Activated CD4-positive, alpha-beta memory T cell treated with anti-CD3 and anti-CD28 coated beads for 36 hours (primary cell): ENCODE measurements at regions not wholly inside any gene's neighbourhood (a gene's known extent, or its start where the extent isn't known, plus 50 kb on each side); places are given as distances from the start of the nearest gene placed in this dataset.

Experiments used
- CTCF ChIA-PET: fragments of 350-600 bp; sonication (Branson Sonifier 250); formaldehyde crosslinking; loops from one replicate; lab custom pipeline; 2021; ENCODE audit warnings: antibody characterized with exemption, inconsistent platforms; lab: Charles Lee
- POLR2A ChIA-PET: fragments of 350-600 bp; sonication (Branson Sonifier 250); formaldehyde crosslinking; loops from one replicate; lab custom pipeline; 2021; ENCODE audit warnings: antibody characterized with exemption; lab: Charles Lee
- DNase-seq: peaks from one replicate; pipeline ENCODE4 v3.0.0-alpha.2; 2020
- H3K27ac Mint-ChIP-seq: one replicate; pipeline ENCODE4 v1.8.0; 2021; ENCODE audit warnings: mixed read lengths
- H3K27me3 Mint-ChIP-seq: one replicate; pipeline ENCODE4 v1.8.0; 2021; ENCODE audit warnings: mixed read lengths
- H3K36me3 Mint-ChIP-seq: one replicate; pipeline ENCODE4 v1.8.0; 2021; ENCODE audit warnings: mixed read lengths
- H3K4me1 Mint-ChIP-seq: one replicate; pipeline ENCODE4 v1.8.0; 2021; ENCODE audit warnings: low read depth, mixed read lengths
- H3K4me3 Mint-ChIP-seq: one replicate; pipeline ENCODE4 v1.8.0; 2021; ENCODE audit warnings: mild to moderate bottlenecking, mixed read lengths
- H3K9me3 Mint-ChIP-seq: one replicate; pipeline ENCODE4 v1.8.0; 2021; ENCODE audit warnings: mixed read lengths
- intact Hi-C: fragments of 100-400 bp; cut with micrococcal nuclease; formaldehyde crosslinking; loops from one replicate; pipeline ENCODE4 v1.15.1; 2023

DNA sequence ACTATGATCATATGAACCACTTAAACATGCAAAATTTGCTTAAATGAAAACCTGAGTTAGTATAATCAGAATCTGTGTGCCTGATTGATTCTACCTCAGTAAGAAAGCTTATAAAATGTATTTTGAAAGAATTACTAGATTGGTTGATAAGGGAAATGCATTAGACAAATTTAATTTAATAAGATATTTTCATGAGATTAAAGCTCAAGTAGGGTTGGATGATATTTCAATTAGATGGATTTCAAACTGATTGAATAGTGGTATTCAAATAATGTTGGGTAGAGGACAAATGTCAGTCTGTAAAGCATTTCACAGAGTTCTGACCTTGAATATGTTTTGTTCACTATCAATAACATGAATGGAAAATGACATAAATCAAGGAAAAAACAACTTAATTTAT, 780.4 kb upstream of the ALCAM start:
- no peaks in the 10 kb centered on the region for H3K36me3 Mint-ChIP-seq
- no peak for DNase-seq
- H3K9me3 Mint-ChIP-seq: no peaks in the 10 kb centered on the region
- no peaks in the 10 kb centered on the region for H3K4me1 Mint-ChIP-seq
- H3K4me3 Mint-ChIP-seq: no peak overlapping the region
- intact Hi-C loops: no loop called here
- ChIA-PET POLR2A (no interaction called here), CTCF (no interaction called here)
- no peak overlapping the region for H3K27ac Mint-ChIP-seq
- H3K27me3 Mint-ChIP-seq: peaks cover 3% of the 10 kb centered on the region

GRCh38 chr3:104588442-104588841, 778.3 kb upstream of the ALCAM start:
- no peak overlapping the region for H3K27ac Mint-ChIP-seq
- no peak for DNase-seq
- POLR2A ChIA-PET: no interaction called here
- H3K9me3 Mint-ChIP-seq: no peaks in the 10 kb centered on the region
- intact Hi-C loops: no loop called here
- H3K4me3 Mint-ChIP-seq: no peak overlapping the region
- no peaks in the 10 kb centered on the region for H3K36me3 Mint-ChIP-seq
- H3K4me1 Mint-ChIP-seq: no peaks in the 10 kb centered on the region
- no peaks in the 10 kb centered on the region for H3K27me3 Mint-ChIP-seq
- CTCF ChIA-PET: no interaction called here

DNA sequence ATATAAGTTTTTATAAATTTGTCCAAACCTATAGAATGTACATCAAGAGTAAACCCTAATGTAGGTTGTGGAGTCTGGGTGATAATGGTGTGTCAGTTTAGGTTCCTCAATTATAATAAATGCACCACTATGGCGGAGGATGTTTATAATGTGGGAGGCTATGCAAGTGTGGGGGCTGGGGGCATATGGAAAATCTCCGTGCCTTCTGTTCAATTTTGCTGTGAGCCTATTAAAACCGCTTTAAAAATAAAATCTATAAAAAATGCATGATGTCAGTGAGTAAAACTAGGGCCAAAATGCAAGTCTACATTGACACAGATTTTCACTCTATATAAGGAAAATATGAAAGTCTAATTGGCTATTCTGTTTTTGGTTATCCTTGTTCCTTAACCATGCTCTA, 774.9 kb upstream of the ALCAM start:
- no peaks in the 10 kb centered on the region for H3K4me1 Mint-ChIP-seq
- no peak overlapping the region for H3K27ac Mint-ChIP-seq
- no peak overlapping the region for H3K4me3 Mint-ChIP-seq
- no peak for DNase-seq
- CTCF ChIA-PET: no interaction called here
- POLR2A ChIA-PET: no interaction called here
- no peaks in the 10 kb centered on the region for H3K36me3 Mint-ChIP-seq
- no peaks in the 10 kb centered on the region for H3K27me3 Mint-ChIP-seq
- H3K9me3 Mint-ChIP-seq: no peaks in the 10 kb centered on the region
- intact Hi-C loops: loop anchor here (10.0 kb wide), 1 partner anchor 923 kb away; no protein-coding TSS in a partner anchor

GRCh38 chr3:104594491-104594890, 772.2 kb upstream of the ALCAM start:
- no peak overlapping the region for H3K4me3 Mint-ChIP-seq
- no peaks in the 10 kb centered on the region for H3K4me1 Mint-ChIP-seq
- no peak overlapping the region for H3K27ac Mint-ChIP-seq
- no peaks in the 10 kb centered on the region for H3K9me3 Mint-ChIP-seq
- no peaks in the 10 kb centered on the region for H3K27me3 Mint-ChIP-seq
- ChIA-PET CTCF (no interaction called here), POLR2A (no interaction called here)
- no peaks in the 10 kb centered on the region for H3K36me3 Mint-ChIP-seq
- no peak for DNase-seq
- intact Hi-C loops: loop anchor here (10.0 kb wide), 1 partner anchor 920 kb away; no protein-coding TSS in a partner anchor

- H3K4me3 Mint-ChIP-seq: no peak overlapping the region
- no peaks in the 10 kb centered on the region for H3K27me3 Mint-ChIP-seq
- ChIA-PET CTCF (interaction anchor here (0.6 to 2.9 kb wide), 7 partner anchors 10 to 923 kb away, joined by 3 to 15 read pairs (median 3); no protein-coding TSS in a partner anchor), POLR2A (no interaction called here)
- no peaks in the 10 kb centered on the region for H3K9me3 Mint-ChIP-seq
- intact Hi-C loops: loop anchor here (2.0 to 10.0 kb wide), 2 partner anchors 771 to 919 kb away; partner anchors contain the start of gene ALCAM
- H3K36me3 Mint-ChIP-seq: no peaks in the 10 kb centered on the region
- no peaks in the 10 kb centered on the region for H3K4me1 Mint-ChIP-seq
- DNase-seq: no peak
- H3K27ac Mint-ChIP-seq: no peak overlapping the region
Measured at GRCh38 chr3:104596054-104596453, 770.7 kb upstream of the ALCAM start.

- H3K36me3 Mint-ChIP-seq: no peaks in the 10 kb centered on the region
- H3K4me3 Mint-ChIP-seq: no peak overlapping the region
- POLR2A ChIA-PET: no interaction called here
- H3K27ac Mint-ChIP-seq: no peak overlapping the region
- no peaks in the 10 kb centered on the region for H3K9me3 Mint-ChIP-seq
- H3K27me3 Mint-ChIP-seq: no peaks in the 10 kb centered on the region
- no peak for DNase-seq
- CTCF ChIA-PET: interaction anchor here (0.6 to 2.9 kb wide), 7 partner anchors 9 to 922 kb away, joined by 3 to 15 read pairs (median 3); no protein-coding TSS in a partner anchor
- intact Hi-C loops: loop anchor here (2.0 to 10.0 kb wide), 2 partner anchors 770 to 918 kb away; partner anchors contain the start of gene ALCAM
- no peaks in the 10 kb centered on the region for H3K4me1 Mint-ChIP-seq
Measured at GRCh38 chr3:104596551-104596950, 770.2 kb upstream of the ALCAM start.

DNA sequence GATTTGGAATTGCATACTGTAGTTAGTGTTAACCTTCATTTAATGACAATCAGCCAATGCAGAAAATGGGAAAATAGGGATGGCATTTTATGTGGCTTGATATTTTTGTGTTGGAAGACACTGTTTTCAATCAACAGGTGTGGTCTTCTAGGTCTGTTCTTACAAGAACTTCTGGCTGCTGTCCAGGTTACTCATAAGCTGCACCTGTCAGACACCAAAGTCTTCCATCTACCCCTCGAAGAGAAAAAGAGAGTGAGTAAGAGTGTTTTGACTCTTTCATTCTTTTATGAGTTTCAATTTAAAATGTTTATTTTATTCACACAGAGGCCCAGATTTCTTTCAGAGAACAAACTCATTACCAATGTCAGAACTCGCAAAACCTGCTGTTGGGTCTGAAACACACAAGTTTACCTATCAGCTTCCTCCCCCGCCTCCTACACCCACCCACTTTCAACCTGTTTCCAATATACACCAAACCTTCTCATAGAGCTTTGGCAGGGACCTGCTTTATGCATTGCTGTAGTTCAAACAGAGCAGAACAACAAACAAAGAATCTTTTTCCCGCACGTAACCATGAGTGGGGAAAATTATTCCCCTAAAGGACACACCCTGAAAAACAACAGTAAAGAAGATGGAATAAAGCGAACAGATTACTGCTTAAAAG, 767.7 kb upstream of the ALCAM start:
- intact Hi-C loops: loop anchor here (10.0 kb wide), 1 partner anchor 916 kb away; no protein-coding TSS in a partner anchor
- CTCF ChIA-PET: no interaction called here
- Mint-ChIP-seq H3K9me3 (no peaks in the 10 kb centered on the region), H3K36me3 (no peaks in the 10 kb centered on the region), H3K4me3 (no peak overlapping the region), H3K27ac (no peak overlapping the region), H3K4me1 (no peaks in the 10 kb centered on the region), H3K27me3 (peaks cover 4% of the 10 kb centered on the region)
- POLR2A ChIA-PET: no interaction called here
- DNase-seq: peak; percentile 8

GRCh38 chr3:104604326-104605010, 762.2 kb upstream of the ALCAM start:
- no peak overlapping the region for H3K27ac Mint-ChIP-seq

DNA sequence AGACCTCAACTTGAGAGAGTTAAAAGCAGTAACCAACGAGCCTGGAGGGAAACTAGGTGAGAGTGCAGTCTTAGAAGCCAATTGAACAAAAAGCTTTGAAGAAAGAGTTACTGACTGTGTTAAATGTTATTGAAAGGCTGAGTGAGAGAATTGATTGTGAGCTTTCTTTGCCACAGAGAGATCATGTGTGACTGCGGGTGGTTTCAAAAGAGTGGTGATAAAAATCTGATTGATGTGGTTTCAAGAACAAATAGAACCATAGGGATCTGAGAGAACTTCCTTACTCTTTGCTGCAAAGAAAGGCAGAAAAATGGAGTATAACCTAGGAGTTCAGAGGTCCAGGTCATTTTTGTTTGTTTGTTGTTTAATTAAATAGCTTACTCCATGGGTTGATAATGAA, 759.9 kb upstream of the ALCAM start:
- Mint-ChIP-seq H3K36me3 (no peaks in the 10 kb centered on the region), H3K4me1 (peaks cover 3% of the 10 kb centered on the region), H3K27me3 (peaks cover 14% of the 10 kb centered on the region), H3K9me3 (no peaks in the 10 kb centered on the region), H3K27ac (no peak overlapping the region), H3K4me3 (no peak overlapping the region)
- DNase-seq: no peak
- ChIA-PET CTCF (interaction anchor here (1.3 kb wide), 1 partner anchor 14 kb away, joined by 4 read pairs; no protein-coding TSS in a partner anchor), POLR2A (no interaction called here)
- intact Hi-C loops: no loop called here

More at GRCh38 chr3:104604326-104605010, 762.2 kb upstream of the ALCAM start:
- peaks cover 3% of the 10 kb centered on the region for H3K4me1 Mint-ChIP-seq
- CTCF ChIA-PET: no interaction called here
- peaks cover 14% of the 10 kb centered on the region for H3K27me3 Mint-ChIP-seq
- intact Hi-C loops: no loop called here
- H3K36me3 Mint-ChIP-seq: no peaks in the 10 kb centered on the region
- DNase-seq: no peak
- POLR2A ChIA-PET: no interaction called here
- H3K9me3 Mint-ChIP-seq: no peaks in the 10 kb centered on the region
- no peak overlapping the region for H3K4me3 Mint-ChIP-seq

DNA sequence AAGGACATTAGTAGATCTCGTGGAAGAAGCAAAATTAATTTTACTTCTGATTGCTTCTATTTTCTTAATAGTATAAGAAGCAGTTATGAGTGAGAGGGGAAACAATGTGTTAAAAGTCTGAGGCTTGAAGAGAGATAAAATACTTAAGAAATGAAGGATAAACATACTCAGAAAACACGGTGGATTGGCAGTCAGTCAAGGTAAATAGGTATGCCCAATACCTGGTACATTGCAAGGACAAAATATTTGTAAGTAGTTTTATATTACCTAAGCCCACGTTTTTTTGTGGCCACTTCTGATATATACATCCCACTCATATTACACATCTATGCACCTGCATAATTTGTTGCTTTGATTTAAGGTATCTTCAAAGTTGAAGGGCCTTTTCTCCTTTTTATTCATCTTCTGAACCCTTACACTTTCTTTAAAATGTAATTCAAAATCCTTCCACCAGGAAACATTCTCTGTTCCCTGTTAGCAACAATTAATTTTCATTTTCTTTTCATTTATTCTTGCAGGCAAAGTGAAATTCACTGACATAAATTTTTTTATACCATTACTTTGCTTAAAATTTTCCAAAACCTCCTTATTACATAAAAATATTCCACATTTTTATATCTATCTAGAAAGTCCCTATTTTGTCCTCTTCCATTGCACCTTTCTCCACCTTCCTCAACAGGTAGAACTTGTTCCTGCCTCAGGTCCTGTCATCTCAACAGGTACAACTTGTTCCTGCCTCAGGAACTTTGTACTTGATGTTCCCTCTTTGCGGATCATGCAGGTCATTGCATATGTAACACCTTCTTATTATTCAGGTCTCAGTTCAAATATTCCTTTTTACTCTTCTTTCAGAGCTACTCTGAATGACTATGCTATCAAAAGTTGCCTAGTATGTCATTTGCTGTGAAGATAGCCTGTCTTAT, 755.7 kb upstream of the ALCAM start:
- Mint-ChIP-seq H3K4me1 (peaks cover 3% of the 10 kb centered on the region), H3K27me3 (peaks cover 6% of the 10 kb centered on the region), H3K4me3 (no peak overlapping the region), H3K9me3 (no peaks in the 10 kb centered on the region), H3K36me3 (no peaks in the 10 kb centered on the region), H3K27ac (no peak overlapping the region)
- CTCF ChIA-PET: interaction anchor here (0.9 kb wide), 1 partner anchor 15 kb away, joined by 3 read pairs; no protein-coding TSS in a partner anchor
- POLR2A ChIA-PET: no interaction called here
- no peak for DNase-seq
- intact Hi-C loops: no loop called here

GRCh38 chr3:104612218-104612617, 754.5 kb upstream of the ALCAM start:
- intact Hi-C loops: no loop called here
- ChIA-PET CTCF (no interaction called here), POLR2A (no interaction called here)
- Mint-ChIP-seq H3K9me3 (no peaks in the 10 kb centered on the region), H3K4me3 (no peak overlapping the region), H3K4me1 (no peaks in the 10 kb centered on the region), H3K27me3 (peaks cover 3% of the 10 kb centered on the region), H3K27ac (no peak overlapping the region), H3K36me3 (no peaks in the 10 kb centered on the region)
- no peak for DNase-seq

- H3K4me1 Mint-ChIP-seq: no peaks in the 10 kb centered on the region
- no peaks in the 10 kb centered on the region for H3K9me3 Mint-ChIP-seq
- peaks cover 2% of the 10 kb centered on the region for H3K27me3 Mint-ChIP-seq
- no peaks in the 10 kb centered on the region for H3K36me3 Mint-ChIP-seq
- H3K27ac Mint-ChIP-seq: no peak overlapping the region
- ChIA-PET CTCF (interaction anchor here (1.4 kb wide), 1 partner anchor 12 kb away, joined by 4 read pairs; no protein-coding TSS in a partner anchor), POLR2A (no interaction called here)
- no peak overlapping the region for H3K4me3 Mint-ChIP-seq
- DNase-seq: no peak
- intact Hi-C loops: no loop called here
Measured at GRCh38 chr3:104614564-104614963, 752.1 kb upstream of the ALCAM start.
